BLaER1 (cell line): ENCODE measurements at regions not wholly inside any gene's neighbourhood (a gene's known extent, or its start where the extent isn't known, plus 50 kb on each side); places are given as distances from the start of the nearest gene placed in this dataset.

Experiments
- H3K27ac ChIP-seq: shearing (Covaris generic); formaldehyde crosslinking; 2 replicates; pipeline ENCODE4 v1.8.1; 2022
- H3K27me3 ChIP-seq: shearing (Covaris generic); formaldehyde crosslinking; 2 replicates; pipeline ENCODE4 v1.8.1; 2022
- H3K36me3 ChIP-seq: shearing (Covaris generic); formaldehyde crosslinking; 2 replicates; pipeline ENCODE4 v1.8.1; 2022
- H3K4me1 ChIP-seq: shearing (Covaris generic); formaldehyde crosslinking; 2 replicates; pipeline ENCODE4 v1.8.1; 2022
- H3K4me2 ChIP-seq: shearing (Covaris generic); formaldehyde crosslinking; 2 replicates; pipeline ENCODE4 v1.8.1; 2022
- H3K4me3 ChIP-seq: shearing (Covaris generic); formaldehyde crosslinking; 2 replicates; pipeline ENCODE4 v1.8.1; 2022
- H3K9ac ChIP-seq: shearing (Covaris generic); formaldehyde crosslinking; 2 replicates; pipeline ENCODE4 v1.8.1; 2022
- H3K9me3 ChIP-seq: shearing (Covaris generic); formaldehyde crosslinking; 2 replicates; pipeline ENCODE4 v1.8.1; 2022
- H4K20me1 ChIP-seq: shearing (Covaris generic); formaldehyde crosslinking; 2 replicates; pipeline ENCODE4 v1.8.1; 2022
- Cebpa-rat ChIP-seq: shearing (Covaris generic); IDR thresholded peaks from 2 replicates; pipeline ENCODE4 v1.8.1; 2022

GRCh38 chr4:165779950-165780670 is 92.9 kb upstream of the TLL1 start:
- Histone ChIP-seq H3K27ac (no peak overlapping the region), H3K9me3 (peaks cover 4% of the 10 kb centered on the region; the same call in 1 of the 2 replicates), H3K36me3 (no peaks in the 10 kb centered on the region), H3K4me3 (no peak overlapping the region), H3K4me2 (no peak overlapping the region), H3K27me3 (no peaks in the 10 kb centered on the region), H4K20me1 (no peaks in the 10 kb centered on the region), H3K9ac (no peak overlapping the region), H3K4me1 (no peaks in the 10 kb centered on the region)
- TF ChIP-seq Cebpa-rat, result no peak

- no peaks in the 10 kb centered on the region for H3K36me3 ChIP-seq
- H3K9me3 ChIP-seq, result peaks cover 4% of the 10 kb centered on the region; the same call in 1 of the 2 replicates
- no peaks in the 10 kb centered on the region for H3K4me1 ChIP-seq
- H3K27me3 ChIP-seq, result no peaks in the 10 kb centered on the region
- no peak overlapping the region for H3K4me2 ChIP-seq
- no peak overlapping the region for H3K4me3 ChIP-seq
- H4K20me1 ChIP-seq, result no peaks in the 10 kb centered on the region
- H3K27ac ChIP-seq, result no peak overlapping the region
- no peak for TF ChIP-seq Cebpa-rat
- no peak overlapping the region for H3K9ac ChIP-seq
These were observed 92.3 kb upstream of the TLL1 start for GRCh38 chr4:165780735-165781134.

- TF ChIP-seq Cebpa-rat, result no peak
- H3K4me2 ChIP-seq, result no peak overlapping the region
- H3K27ac ChIP-seq, result no peak overlapping the region
- H3K27me3 ChIP-seq, result no peaks in the 10 kb centered on the region
- no peaks in the 10 kb centered on the region for H3K4me1 ChIP-seq
- no peaks in the 10 kb centered on the region for H4K20me1 ChIP-seq
- peaks cover under 1% of the 10 kb centered on the region; the same call in 1 of the 2 replicates for H3K9me3 ChIP-seq
- no peaks in the 10 kb centered on the region for H3K36me3 ChIP-seq
- no peak overlapping the region for H3K9ac ChIP-seq
- H3K4me3 ChIP-seq, result no peak overlapping the region
These were observed 90.4 kb upstream of the TLL1 start for GRCh38 chr4:165782623-165783022.

GRCh38 chr4:165783626-165784025 is 89.4 kb upstream of the TLL1 start:
- H3K36me3 ChIP-seq, result no peaks in the 10 kb centered on the region
- no peaks in the 10 kb centered on the region for H4K20me1 ChIP-seq
- no peak overlapping the region for H3K27ac ChIP-seq
- no peaks in the 10 kb centered on the region for H3K4me1 ChIP-seq
- H3K27me3 ChIP-seq, result no peaks in the 10 kb centered on the region
- H3K9ac ChIP-seq, result no peak overlapping the region
- no peak overlapping the region for H3K4me3 ChIP-seq
- no peak overlapping the region for H3K4me2 ChIP-seq
- TF ChIP-seq Cebpa-rat, result no peak
- no peaks in the 10 kb centered on the region for H3K9me3 ChIP-seq

- no peaks in the 10 kb centered on the region for H4K20me1 ChIP-seq
- H3K9ac ChIP-seq, result no peak overlapping the region
- TF ChIP-seq Cebpa-rat, result no peak
- H3K27ac ChIP-seq, result no peak overlapping the region
- H3K36me3 ChIP-seq, result no peaks in the 10 kb centered on the region
- H3K4me1 ChIP-seq, result no peaks in the 10 kb centered on the region
- no peak overlapping the region for H3K4me3 ChIP-seq
- H3K4me2 ChIP-seq, result no peak overlapping the region
- H3K9me3 ChIP-seq, result no peaks in the 10 kb centered on the region
- no peaks in the 10 kb centered on the region for H3K27me3 ChIP-seq
These were observed 88.4 kb upstream of the TLL1 start for GRCh38 chr4:165784672-165785071.

- no peak overlapping the region for H3K4me3 ChIP-seq
- TF ChIP-seq Cebpa-rat, result no peak
- H3K9me3 ChIP-seq, result no peaks in the 10 kb centered on the region
- no peaks in the 10 kb centered on the region for H3K4me1 ChIP-seq
- no peaks in the 10 kb centered on the region for H4K20me1 ChIP-seq
- no peaks in the 10 kb centered on the region for H3K36me3 ChIP-seq
- no peak overlapping the region for H3K27ac ChIP-seq
- H3K27me3 ChIP-seq, result no peaks in the 10 kb centered on the region
- no peak overlapping the region for H3K9ac ChIP-seq
- H3K4me2 ChIP-seq, result no peak overlapping the region
These were observed 87.7 kb upstream of the TLL1 start for GRCh38 chr4:165785337-165785736.

GRCh38 chr4:165787516-165788274 is 85.3 kb upstream of the TLL1 start:
- H3K9me3 ChIP-seq, result no peaks in the 10 kb centered on the region
- no peak overlapping the region for H3K4me2 ChIP-seq
- H3K36me3 ChIP-seq, result no peaks in the 10 kb centered on the region
- H4K20me1 ChIP-seq, result no peaks in the 10 kb centered on the region
- TF ChIP-seq Cebpa-rat, result no peak
- no peaks in the 10 kb centered on the region for H3K4me1 ChIP-seq
- no peak overlapping the region for H3K9ac ChIP-seq
- no peaks in the 10 kb centered on the region for H3K27me3 ChIP-seq
- no peak overlapping the region for H3K4me3 ChIP-seq
- H3K27ac ChIP-seq, result no peak overlapping the region

- Histone ChIP-seq H3K9me3 (no peaks in the 10 kb centered on the region), H3K9ac (no peak overlapping the region), H3K27ac (no peak overlapping the region), H3K36me3 (no peaks in the 10 kb centered on the region), H4K20me1 (no peaks in the 10 kb centered on the region), H3K4me2 (no peak overlapping the region), H3K27me3 (no peaks in the 10 kb centered on the region), H3K4me1 (no peaks in the 10 kb centered on the region), H3K4me3 (no peak overlapping the region)
- no peak for TF ChIP-seq Cebpa-rat
These were observed 84.2 kb upstream of the TLL1 start for GRCh38 chr4:165788686-165789463.

- no peaks in the 10 kb centered on the region for H3K9me3 ChIP-seq
- no peak overlapping the region for H3K27ac ChIP-seq
- no peaks in the 10 kb centered on the region for H3K36me3 ChIP-seq
- H4K20me1 ChIP-seq, result no peaks in the 10 kb centered on the region
- TF ChIP-seq Cebpa-rat, result no peak
- H3K4me1 ChIP-seq, result no peaks in the 10 kb centered on the region
- H3K27me3 ChIP-seq, result no peaks in the 10 kb centered on the region
- H3K9ac ChIP-seq, result no peak overlapping the region
- H3K4me3 ChIP-seq, result no peak overlapping the region
- H3K4me2 ChIP-seq, result no peak overlapping the region
These were observed 79.8 kb upstream of the TLL1 start for GRCh38 chr4:165793236-165793635.

- Histone ChIP-seq H4K20me1 (no peaks in the 10 kb centered on the region), H3K27me3 (no peaks in the 10 kb centered on the region), H3K9ac (no peak overlapping the region), H3K4me1 (no peaks in the 10 kb centered on the region), H3K36me3 (no peaks in the 10 kb centered on the region), H3K27ac (no peak overlapping the region), H3K4me2 (no peak overlapping the region), H3K4me3 (no peak overlapping the region), H3K9me3 (peaks cover 13% of the 10 kb centered on the region)
- no peak for TF ChIP-seq Cebpa-rat
These were observed 78.2 kb upstream of the TLL1 start for GRCh38 chr4:165794834-165795233.
